ENCODE measurements at regions not wholly inside any gene's neighbourhood (a gene's known extent, or its start where the extent isn't known, plus 50 kb on each side); places are given as distances from the start of the nearest gene placed in this dataset.

- no peak for DNase-seq
These were observed 886.2 kb upstream of the MGAT4C start for GRCh38 chr12:87142342-87142741.

DNA sequence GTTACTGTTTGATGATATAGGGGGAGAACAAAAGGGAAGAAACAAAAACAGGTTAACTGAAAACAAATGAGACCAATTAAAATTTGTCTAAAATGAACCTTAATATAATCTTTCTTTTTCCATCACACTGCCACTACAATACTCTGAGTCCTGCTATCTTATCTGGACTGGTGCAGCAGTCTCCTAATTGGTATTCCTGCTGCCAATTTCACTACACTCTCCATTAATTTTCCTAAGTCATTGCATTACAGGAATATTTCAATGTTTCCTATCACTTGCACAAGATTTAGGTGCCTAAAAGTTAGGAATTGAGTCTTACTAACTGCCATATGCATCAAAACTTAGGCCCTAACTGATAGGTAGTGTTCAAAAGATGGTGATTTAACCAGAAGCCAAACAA, 884.9 kb upstream of the MGAT4C start:
- no peak for DNase-seq

DNA sequence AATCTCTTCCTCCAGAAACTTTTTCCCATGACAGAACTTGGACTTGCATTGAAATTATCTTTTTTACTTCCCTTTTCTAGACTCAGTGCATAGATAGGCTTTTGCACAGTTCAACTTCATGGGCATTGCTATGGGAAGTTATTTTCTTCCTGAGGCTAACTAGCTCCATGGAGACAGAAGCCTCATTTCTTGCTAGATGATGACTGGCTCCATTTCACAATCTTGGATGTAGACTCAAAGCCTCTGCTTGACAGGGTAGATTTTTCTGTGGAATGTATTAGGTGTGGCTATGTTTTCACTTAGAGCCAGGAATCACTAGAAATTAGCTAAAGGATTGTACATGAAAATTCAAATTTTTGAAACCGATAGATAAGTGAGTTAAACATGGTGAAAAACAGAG, 884.1 kb upstream of the MGAT4C start:
- no peak for DNase-seq

- DNase-seq, result no peak
These were observed 881.0 kb upstream of the MGAT4C start for GRCh38 chr12:87137220-87137619.

DNA sequence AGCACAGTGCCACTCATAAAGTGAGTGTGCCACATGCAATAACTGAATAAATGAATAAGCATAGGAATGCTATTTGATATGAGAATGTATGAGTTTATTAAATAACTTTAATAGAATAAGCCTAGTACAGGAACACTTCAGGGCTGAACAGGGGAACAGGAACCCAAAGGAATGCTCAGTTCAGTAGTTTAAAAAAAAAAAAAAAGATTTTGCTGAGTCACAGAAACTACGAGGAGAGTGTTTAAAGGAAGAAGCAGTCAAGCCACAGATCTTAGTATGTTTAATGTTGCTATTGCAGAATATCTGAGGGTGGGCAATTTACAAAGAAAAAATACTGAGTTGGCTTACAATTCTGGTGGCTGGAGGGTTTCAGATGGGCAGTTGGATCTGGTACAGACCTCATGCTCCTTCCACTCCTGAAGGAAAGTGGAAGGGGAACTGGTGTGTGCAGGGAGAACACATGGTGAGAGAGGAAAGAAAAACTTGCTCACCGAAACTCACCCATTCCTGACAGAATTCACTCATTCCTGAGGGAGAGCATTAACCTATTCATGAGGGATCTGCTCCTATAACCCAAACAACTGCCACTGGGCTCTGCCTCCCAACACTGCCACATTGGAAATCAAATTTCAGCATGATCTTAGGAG, 880.3 kb upstream of the MGAT4C start:
- DNase-seq, result peak; percentile 10

GRCh38 chr12:87127272-87127671, 871.1 kb upstream of the MGAT4C start:
- no peak for DNase-seq

DNA sequence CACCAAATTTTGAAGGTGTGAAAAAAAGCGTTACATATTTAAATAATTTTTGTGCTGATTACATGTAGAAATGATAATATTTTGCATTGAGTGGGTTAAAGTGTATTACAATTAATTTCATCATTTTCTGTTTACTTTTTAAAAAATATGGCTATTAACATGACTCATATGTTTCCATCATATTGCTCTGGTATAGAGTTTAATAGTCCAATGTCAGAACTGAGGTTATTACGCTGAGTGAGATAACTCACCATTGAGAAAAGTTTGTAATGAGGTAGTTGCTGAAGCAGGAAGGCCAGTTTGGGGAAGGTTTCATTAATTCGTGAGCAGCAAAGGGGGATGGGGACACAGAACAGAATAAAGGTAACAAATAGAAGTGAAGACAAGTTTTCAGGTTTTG, 865.7 kb upstream of the MGAT4C start:
- no peak for DNase-seq

GRCh38 chr12:87120440-87120839, 864.2 kb upstream of the MGAT4C start:
- DNase-seq, result no peak

GRCh38 chr12:87119713-87120112, 863.5 kb upstream of the MGAT4C start:
- DNase-seq, result no peak

- DNase-seq, result no peak
These were observed 861.3 kb upstream of the MGAT4C start for GRCh38 chr12:87117526-87117925.

DNA sequence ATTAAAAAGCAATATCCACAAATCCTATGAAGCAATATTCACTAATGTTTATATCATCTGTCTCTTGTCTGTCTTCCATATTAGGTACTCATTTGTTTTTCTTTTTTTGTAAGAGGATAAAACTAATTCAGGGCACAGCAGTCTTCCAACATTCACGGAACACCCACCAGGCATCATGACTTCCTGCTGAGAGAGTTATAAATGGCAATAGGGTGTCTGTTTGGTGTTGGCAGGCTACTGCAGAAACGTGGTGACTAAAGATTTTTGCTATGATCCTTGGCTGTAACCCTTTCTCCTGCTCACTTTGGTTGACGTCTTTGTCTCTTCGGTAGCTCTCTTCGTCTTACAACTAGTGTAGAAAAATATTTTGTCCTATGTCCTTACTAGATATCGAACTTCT, 860.6 kb upstream of the MGAT4C start:
- no peak for DNase-seq

- DNase-seq, result no peak
These were observed 856.6 kb upstream of the MGAT4C start for GRCh38 chr12:87112571-87113345.

DNA sequence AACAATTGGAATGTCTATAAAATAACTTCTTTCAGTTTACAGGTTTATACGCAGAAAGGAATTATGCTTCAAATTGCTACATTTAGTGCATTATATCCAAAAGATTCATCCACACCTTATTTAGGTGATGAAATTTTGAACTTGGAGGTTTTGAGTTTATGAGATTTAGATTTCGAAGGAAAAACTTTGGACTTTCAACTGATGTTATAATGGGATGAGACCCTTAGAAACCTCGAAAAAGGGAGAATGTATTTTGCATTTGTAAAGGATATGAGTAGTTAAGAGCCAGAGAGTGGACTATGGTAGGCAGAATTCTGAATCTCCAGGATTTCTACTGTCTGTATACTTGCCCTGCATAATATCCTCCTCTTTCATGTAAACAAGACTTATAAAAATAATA, 851.6 kb upstream of the MGAT4C start:
- DNase-seq, result no peak

DNA sequence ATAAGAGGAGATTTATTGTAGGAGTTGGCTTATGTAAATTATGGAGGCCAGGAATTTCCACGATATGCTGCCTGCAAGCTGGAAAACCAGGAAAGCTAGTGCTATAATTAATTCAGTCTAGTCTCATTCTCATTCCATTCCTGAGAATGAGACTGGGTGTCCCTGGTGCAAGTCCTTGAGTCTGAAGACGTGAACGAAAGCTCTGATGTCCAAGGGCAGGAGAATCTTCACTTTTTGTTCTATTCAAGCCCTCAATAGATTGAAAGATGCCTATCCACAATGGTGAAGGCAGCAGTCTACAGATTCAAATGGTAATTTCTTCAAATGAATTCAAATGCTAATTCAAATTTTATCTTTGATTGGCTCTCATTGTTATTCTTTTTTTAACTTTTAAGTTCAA, 851.1 kb upstream of the MGAT4C start:
- no peak for DNase-seq

GRCh38 chr12:87096082-87096585, 839.9 kb upstream of the MGAT4C start:
- DNase-seq, result no peak

GRCh38 chr12:87094356-87094755, 838.2 kb upstream of the MGAT4C start:
- no peak for DNase-seq

DNA sequence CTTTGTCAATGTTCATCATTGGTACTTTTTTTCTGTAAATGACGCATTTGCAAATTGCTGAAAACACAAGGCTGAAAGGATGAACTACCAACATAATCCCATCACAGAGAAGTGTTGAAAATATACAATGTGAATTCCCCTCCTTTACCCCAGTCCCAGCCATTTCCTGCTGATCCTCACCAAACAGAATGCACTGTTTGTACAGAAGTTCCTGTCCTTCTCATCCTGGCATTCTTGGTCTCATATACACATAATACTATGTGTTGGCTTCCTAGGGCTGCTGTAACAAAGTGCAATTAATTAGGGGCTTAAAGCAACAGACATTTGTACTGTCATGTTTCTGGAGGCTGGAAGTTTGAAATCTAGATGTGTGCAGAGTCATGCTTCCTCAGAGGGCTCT, 836.2 kb upstream of the MGAT4C start:
- DNase-seq, result no peak

DNA sequence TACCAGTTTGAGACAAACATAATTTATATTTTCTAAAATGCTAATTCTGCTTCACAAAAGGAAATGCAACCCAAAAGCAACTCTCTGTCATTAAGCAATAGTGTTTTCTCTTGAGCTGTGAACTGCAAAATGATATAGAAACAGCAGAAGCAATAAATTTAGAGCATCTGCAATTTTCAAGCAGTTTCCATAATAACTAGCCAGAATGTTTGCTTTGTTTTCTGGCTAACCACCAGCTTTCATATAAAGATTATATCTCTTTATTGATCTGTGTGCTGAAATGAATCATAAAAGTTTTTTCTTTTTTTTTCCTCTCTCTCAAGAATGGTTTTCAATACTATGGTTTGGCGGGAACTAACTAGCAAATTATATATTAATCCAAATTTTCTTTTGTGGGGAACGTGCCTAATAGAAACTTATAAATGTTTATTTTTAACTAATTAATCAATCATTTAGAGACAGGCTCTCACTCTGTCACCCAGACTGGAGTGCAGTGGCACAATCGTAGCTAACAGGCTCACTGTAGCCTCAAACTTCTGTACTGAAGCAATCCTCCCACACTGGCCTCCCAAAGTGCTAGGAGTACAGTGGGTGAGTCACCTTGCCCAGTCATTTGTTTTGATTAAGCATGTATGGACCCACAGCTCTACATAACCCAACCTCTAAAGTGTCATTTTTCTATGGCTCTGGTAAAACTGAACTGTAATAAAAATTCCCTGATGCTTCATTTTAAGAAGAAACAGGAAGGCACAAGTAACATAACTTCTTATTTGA, 830.1 kb upstream of the MGAT4C start:
- DNase-seq, result no peak

DNA sequence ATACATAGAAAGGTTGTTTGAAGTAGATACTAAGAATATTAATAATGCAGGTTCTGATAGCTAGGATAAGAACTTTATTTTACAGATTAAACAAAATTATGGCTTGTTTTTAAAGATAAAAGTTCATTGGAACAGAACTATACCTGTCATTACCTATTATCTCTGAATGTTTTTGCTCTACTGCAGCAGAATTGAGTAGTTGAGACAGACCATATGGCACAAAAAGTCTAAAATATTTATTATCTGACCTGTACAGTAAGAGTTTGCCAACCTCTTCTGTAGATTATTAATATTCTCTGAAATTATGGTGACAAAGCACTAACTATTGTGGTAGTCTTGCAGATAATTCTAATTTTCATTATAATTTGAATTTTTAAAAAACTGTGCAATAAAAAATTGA, 829.1 kb upstream of the MGAT4C start:
- DNase-seq, result no peak

DNA sequence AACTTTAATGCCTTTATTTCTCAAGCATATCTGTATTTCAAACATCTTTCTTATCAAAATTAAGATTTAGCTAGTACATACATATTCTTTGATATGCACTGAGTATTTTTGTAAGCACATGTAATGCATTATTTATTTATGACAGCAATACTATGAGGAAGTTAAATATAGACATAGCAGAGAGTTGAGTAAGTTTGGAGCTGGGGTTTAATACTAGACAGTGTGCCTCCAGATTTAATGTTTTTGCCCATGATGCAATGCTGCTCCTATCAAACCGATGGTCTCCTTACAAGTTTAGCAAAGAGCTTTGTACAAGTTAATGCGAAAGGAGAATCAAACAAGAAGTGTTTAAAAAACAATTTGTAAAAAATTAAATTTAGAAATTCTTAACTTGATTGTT, 826.6 kb upstream of the MGAT4C start:
- DNase-seq, result no peak

GRCh38 chr12:87074781-87075180, 818.6 kb upstream of the MGAT4C start:
- DNase-seq, result no peak

DNA sequence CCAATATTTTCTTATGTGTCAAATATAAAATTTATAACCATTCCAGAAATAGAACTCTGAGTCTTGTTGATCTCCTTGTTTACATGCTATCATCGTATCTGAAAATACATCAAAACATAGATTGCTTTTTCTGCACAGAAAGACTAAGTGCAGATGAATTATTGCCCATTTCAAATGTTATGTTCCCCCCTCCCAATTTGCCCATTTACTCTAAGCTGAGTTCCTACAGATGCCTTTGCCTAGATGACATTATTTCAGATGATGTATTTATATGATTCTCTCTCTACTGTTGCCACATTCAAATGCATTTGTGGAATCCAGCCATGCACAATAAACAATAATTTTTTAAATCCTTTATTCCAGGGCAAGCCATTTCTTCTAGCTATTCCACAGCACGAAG, 810.1 kb upstream of the MGAT4C start:
- no peak for DNase-seq

- no peak for DNase-seq
These were observed 803.0 kb upstream of the MGAT4C start for GRCh38 chr12:87059231-87059630.

- no peak for DNase-seq
These were observed 798.0 kb upstream of the MGAT4C start for GRCh38 chr12:87054226-87054625.
